ENCODE measurements at regions not wholly inside any gene's neighbourhood (a gene's known extent, or its start where the extent isn't known, plus 50 kb on each side); places are given as distances from the start of the nearest gene placed in this dataset.

DNA sequence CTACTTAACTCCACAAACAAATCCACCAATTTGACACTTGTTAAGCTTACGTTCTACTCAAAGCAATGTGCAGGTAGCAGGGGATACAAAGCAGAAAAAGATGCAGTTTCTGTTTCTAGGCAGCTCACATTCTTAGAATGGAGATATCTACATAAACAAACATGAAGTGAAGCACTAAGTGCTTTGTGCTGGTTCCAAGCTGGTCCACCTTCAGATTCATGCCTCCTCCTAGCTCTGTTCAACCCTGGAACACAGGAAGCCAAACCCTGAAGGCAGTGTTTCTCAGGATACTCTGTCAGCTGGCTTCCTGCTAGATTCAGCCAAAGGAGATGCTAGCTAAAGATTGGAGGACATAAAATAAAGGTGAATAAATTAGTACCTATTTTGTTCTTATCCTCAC is 55.3 kb upstream of the NOL4 start:
- no peaks in the 10 kb centered on the region for H3K4me1 ChIP-seq (ENCODE audit: insufficient read depth)
- WGBS, 3 donors = 72 to 86% (median 76%) methylated on average over 1 of the region's 1 CpG
- DNase-seq = no peak

DNA sequence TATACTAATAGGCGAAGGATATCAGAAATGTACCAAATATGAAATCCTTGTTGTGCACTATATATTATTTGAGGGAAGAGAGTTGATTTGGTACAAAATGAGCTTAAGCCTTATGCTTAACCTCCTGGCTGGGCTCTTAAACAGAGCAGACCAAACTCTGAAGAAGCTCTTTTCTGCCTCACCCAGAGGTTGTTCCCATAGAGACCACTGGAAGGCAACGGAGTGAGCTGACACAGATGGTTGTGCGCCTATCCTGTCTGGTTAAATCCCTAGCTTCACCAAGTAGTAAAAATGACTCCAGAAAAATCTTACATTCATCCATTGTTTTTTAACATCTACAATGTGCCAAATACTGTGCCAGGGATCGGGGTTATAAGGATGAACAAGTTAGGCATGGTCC is 55.9 kb upstream of the NOL4 start:
- no peaks in the 10 kb centered on the region for H3K27me3 ChIP-seq
- H3K36me3 ChIP-seq = no peaks in the 10 kb centered on the region
- 75 to 76% (median 76%) methylated on average over 4 of the region's 4 CpGs for WGBS, 3 donors
- TF ChIP-seq EP300 (IDR thresholded peaks at IDR 0.05) = no peak
- TF ChIP-seq, protein P1, sequence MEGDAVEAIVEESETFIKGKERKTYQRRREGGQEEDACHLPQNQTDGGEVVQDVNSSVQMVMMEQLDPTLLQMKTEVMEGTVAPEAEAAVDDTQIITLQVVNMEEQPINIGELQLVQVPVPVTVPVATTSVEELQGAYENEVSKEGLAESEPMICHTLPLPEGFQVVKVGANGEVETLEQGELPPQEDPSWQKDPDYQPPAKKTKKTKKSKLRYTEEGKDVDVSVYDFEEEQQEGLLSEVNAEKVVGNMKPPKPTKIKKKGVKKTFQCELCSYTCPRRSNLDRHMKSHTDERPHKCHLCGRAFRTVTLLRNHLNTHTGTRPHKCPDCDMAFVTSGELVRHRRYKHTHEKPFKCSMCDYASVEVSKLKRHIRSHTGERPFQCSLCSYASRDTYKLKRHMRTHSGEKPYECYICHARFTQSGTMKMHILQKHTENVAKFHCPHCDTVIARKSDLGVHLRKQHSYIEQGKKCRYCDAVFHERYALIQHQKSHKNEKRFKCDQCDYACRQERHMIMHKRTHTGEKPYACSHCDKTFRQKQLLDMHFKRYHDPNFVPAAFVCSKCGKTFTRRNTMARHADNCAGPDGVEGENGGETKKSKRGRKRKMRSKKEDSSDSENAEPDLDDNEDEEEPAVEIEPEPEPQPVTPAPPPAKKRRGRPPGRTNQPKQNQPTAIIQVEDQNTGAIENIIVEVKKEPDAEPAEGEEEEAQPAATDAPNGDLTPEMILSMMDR (IDR thresholded peaks at IDR 0.05) = no peak
- intact Hi-C loops (cut with DNase I) = no loop called here
- DNase-seq = no peak
- no peak overlapping the region for H3K27ac ChIP-seq
- no peaks in the 10 kb centered on the region for H3K9me3 ChIP-seq
- no peaks in the 10 kb centered on the region for H3K4me1 ChIP-seq (ENCODE audit: insufficient read depth)
- no peak overlapping the region for H3K4me3 ChIP-seq

More for the DNA sequence above, 55.3 kb upstream of the NOL4 start:
- intact Hi-C loops (cut with DNase I) = no loop called here
- no peak overlapping the region for H3K27ac ChIP-seq
- H3K9me3 ChIP-seq = no peaks in the 10 kb centered on the region
- H3K36me3 ChIP-seq = no peaks in the 10 kb centered on the region
- no peak for TF ChIP-seq POLR2A (IDR thresholded peaks at IDR 0.05)
- TF ChIP-seq, protein P1 (IDR thresholded peaks at IDR 0.05) = no peak
- no peaks in the 10 kb centered on the region for H3K27me3 ChIP-seq
- H3K4me3 ChIP-seq = no peak overlapping the region

DNA sequence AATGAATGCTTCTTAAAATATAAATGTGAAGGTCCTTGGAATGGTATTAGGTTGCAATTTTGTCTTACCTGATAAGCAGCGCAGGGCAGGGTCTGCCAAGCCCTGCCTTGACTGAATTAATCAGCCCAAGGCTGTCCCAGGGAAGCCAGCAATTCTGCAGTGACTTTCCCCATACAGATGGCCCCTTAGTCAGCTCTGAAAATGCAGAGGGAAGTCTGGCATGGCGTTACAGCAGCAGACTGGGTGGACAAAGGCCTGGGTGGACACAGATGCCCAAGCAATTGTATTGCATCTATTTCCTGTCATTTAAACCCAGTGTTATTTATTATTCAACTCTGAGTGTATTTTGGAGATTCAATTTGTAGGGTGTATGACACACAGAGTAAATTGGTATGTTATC is 56.6 kb upstream of the NOL4 start:
- 55 to 71% (median 59%) methylated on average over 2 of the region's 2 CpGs for WGBS, 3 donors
- H3K4me1 ChIP-seq (ENCODE audit: insufficient read depth) = no peaks in the 10 kb centered on the region
- H3K27me3 ChIP-seq = no peaks in the 10 kb centered on the region
- TF ChIP-seq, protein P1 (IDR thresholded peaks at IDR 0.05) = no peak
- no peak for TF ChIP-seq EP300 (IDR thresholded peaks at IDR 0.05)
- no peak for TF ChIP-seq POLR2A (IDR thresholded peaks at IDR 0.05)
- intact Hi-C loops (cut with DNase I) = no loop called here
- H3K4me3 ChIP-seq = no peak overlapping the region
- H3K36me3 ChIP-seq = no peaks in the 10 kb centered on the region
- no peak overlapping the region for H3K27ac ChIP-seq
- DNase-seq = no peak
- no peaks in the 10 kb centered on the region for H3K9me3 ChIP-seq

DNA sequence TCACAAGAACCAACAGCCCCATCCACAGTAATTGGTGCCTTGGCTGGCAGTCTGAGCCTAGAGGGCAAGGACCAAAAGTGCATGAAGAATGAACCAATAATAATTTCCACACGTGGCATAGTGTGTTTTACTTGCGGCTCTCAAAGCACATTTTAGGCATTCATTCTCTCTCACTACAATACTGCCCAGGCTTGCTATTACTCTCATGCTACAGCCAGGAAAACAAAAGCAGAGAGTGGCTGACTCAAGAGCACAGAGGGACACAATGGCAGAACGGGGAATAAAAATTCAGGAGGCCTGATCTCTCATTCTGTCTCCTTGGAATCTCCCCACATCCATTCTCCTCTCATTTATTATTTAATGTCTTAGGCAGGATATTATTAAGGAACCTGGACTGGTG is 57.0 kb upstream of the NOL4 start:
- no peaks in the 10 kb centered on the region for H3K36me3 ChIP-seq
- WGBS, 3 donors = 70 to 77% (median 70%) methylated on average over 3 of the region's 3 CpGs
- H3K4me3 ChIP-seq = no peak overlapping the region
- no peaks in the 10 kb centered on the region for H3K27me3 ChIP-seq
- H3K9me3 ChIP-seq = no peaks in the 10 kb centered on the region
- H3K27ac ChIP-seq = no peak overlapping the region
- intact Hi-C loops (cut with DNase I) = no loop called here
- H3K4me1 ChIP-seq (ENCODE audit: insufficient read depth) = no peaks in the 10 kb centered on the region
- no peak for TF ChIP-seq EP300 (IDR thresholded peaks at IDR 0.05)
- TF ChIP-seq, protein P1 (IDR thresholded peaks at IDR 0.05) = no peak
- TF ChIP-seq POLR2A (IDR thresholded peaks at IDR 0.05) = no peak
- DNase-seq = no peak

GRCh38 chr18:34283506-34283905 is 58.8 kb upstream of the NOL4 start:
- H3K4me3 ChIP-seq = no peak overlapping the region
- TF ChIP-seq, protein P1 (IDR thresholded peaks at IDR 0.05) = no peak
- no peak for TF ChIP-seq POLR2A (IDR thresholded peaks at IDR 0.05)
- peaks cover 0 to 5% of the 10 kb centered on the region in 2 donors for H3K9me3 ChIP-seq
- intact Hi-C loops (cut with DNase I) = no loop called here
- H3K36me3 ChIP-seq = no peaks in the 10 kb centered on the region
- no peak overlapping the region for H3K27ac ChIP-seq
- no peaks in the 10 kb centered on the region for H3K4me1 ChIP-seq (ENCODE audit: insufficient read depth)
- DNase-seq = no peak
- H3K27me3 ChIP-seq = no peaks in the 10 kb centered on the region
- WGBS, 3 donors = 69 to 79% (median 72%) methylated on average over 1 of the region's 1 CpG
